K562 (cell line): ENCODE measurements at regions not wholly inside any gene's neighbourhood (a gene's known extent, or its start where the extent isn't known, plus 50 kb on each side); places are given as distances from the start of the nearest gene placed in this dataset.
A peak's percentile ranks its signal among the peaks of the same experiment; 100 is the strongest.

Experiments used
- ARNT ChIP-seq, 2 experiments: fragments of 450-650 bp; IDR thresholded peaks; 2 replicates each; pipeline ENCODE4 v1.6.1; 2016; ENCODE audit warnings: mild to moderate bottlenecking in 1 of 2
- HDAC8 ChIP-seq: fragments of 450-650 bp; IDR thresholded peaks from 2 replicates; pipeline ENCODE4 v1.6.1; 2016; ENCODE audit warnings: mild to moderate bottlenecking, missing genetic modification characterization, moderate library complexity, missing compliant biosample characterization
- HNRNPK ChIP-seq: fragments of 200-400 bp; formaldehyde crosslinking; IDR thresholded peaks from one replicate; pipeline ENCODE4 v1.6.1; 2018; ENCODE audit warnings: mild to moderate bottlenecking, low read depth, low read length; ENCODE audit not compliant: poor library complexity, severe bottlenecking
- JUNB ChIP-seq: fragments of 450-650 bp; formaldehyde crosslinking; conservative IDR thresholded peaks from 2 replicates; pipeline ENCODE4 v1.4.0; 2020; ENCODE audit warnings: mild to moderate bottlenecking
- KAT8 ChIP-seq: fragments of 450-650 bp; IDR thresholded peaks from 2 replicates; pipeline ENCODE4 v1.6.1; 2016; ENCODE audit warnings: low read depth, mild to moderate bottlenecking
- MEF2A ChIP-seq: IDR thresholded peaks from 2 replicates; pipeline ENCODE4 v1.6.1; 2011; ENCODE audit warnings: low read depth, mild to moderate bottlenecking, low read length, moderate library complexity; ENCODE audit not compliant: control insufficient read depth
- NCOA1 ChIP-seq: fragments of 450-650 bp; IDR thresholded peaks from 2 replicates; pipeline ENCODE4 v1.6.1; 2016; ENCODE audit warnings: low read depth
- SMARCA5 ChIP-seq: fragments of 450-650 bp; IDR thresholded peaks from 2 replicates; pipeline ENCODE4 v1.6.1; 2016
- SREBF1 ChIP-seq: fragments of 150-350 bp; IDR thresholded peaks from 2 replicates; pipeline ENCODE4 v1.6.1; 2014; ENCODE audit warnings: antibody characterized with exemption, low read depth, low read length, borderline replicate concordance
- ZNF551 ChIP-seq: fragments of 250-450 bp; sonication (Bioruptor Pico); IDR thresholded peaks from 2 replicates; pipeline ENCODE4 v1.5.0; 2021; ENCODE audit warnings: mild to moderate bottlenecking, moderate library complexity
- TF ChIP-seq, protein P1 (sequence below): fragments of 450-650 bp; IDR thresholded peaks from one replicate; pipeline ENCODE4 v1.6.1; 2018; ENCODE audit warnings: mild to moderate bottlenecking, moderate library complexity; ENCODE audit not compliant: partially characterized antibody
- TF ChIP-seq, protein P2 (sequence below): sonication (generic); formaldehyde crosslinking; IDR thresholded peaks from 2 replicates; pipeline ENCODE4 v1.8.1; 2022; ENCODE audit warnings: missing genetic modification reagents
- TF ChIP-seq, protein P3 (sequence below): fragments of 150-350 bp; IDR thresholded peaks from 2 replicates; pipeline ENCODE4 v1.6.1; 2014; ENCODE audit warnings: low read depth, mild to moderate bottlenecking, low read length, borderline replicate concordance
- TF ChIP-seq, protein P4 (sequence below): fragments of 450-650 bp; formaldehyde crosslinking; IDR thresholded peaks from 2 replicates; pipeline ENCODE4 v1.4.0; 2020; ENCODE audit warnings: mild to moderate bottlenecking, moderate library complexity
- TF ChIP-seq, protein P5 (sequence below): fragments of 200-800 bp; sonication (Bioruptor generic); IDR thresholded peaks from 2 replicates; pipeline ENCODE4 v1.6.1; 2016; ENCODE audit warnings: missing genetic modification characterization, missing compliant biosample characterization

DNA sequence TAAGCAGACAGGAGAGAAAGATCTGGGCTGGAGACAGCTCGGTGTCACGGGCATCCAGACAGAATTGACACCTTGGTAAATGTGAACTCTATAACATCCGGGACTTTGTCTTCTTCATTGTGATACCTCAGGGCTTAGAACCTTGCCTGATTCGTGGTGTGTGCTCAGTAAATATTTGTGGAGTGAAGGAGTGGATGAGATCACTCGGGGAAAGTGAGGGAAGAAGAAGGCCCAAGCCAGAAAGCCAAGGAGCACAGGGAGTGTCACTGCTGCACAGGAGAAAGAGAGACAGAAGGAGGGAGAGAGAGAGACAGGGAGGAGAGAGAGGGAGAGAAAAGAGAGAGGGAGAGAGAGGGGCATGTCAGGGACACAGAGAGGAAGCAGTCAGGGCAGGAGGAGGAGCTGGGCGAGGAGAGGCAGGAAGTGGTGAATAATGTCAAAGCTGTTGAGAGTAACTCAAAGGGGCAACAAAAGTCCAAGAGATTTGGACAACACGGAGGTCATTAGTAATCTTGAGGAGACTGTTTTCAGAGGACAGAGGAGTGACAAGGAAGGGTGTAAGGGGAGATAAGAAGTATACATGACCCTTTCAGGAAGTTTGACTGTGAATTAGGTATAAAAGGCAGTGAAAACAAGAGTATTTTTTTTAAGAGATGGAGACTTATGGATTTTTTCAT lies 141.6 kb upstream of the MAX start (continued):
- TF ChIP-seq, protein P1, sequence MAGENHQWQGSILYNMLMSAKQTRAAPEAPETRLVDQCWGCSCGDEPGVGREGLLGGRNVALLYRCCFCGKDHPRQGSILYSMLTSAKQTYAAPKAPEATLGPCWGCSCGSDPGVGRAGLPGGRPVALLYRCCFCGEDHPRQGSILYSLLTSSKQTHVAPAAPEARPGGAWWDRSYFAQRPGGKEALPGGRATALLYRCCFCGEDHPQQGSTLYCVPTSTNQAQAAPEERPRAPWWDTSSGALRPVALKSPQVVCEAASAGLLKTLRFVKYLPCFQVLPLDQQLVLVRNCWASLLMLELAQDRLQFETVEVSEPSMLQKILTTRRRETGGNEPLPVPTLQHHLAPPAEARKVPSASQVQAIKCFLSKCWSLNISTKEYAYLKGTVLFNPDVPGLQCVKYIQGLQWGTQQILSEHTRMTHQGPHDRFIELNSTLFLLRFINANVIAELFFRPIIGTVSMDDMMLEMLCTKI = no peak
- TF ChIP-seq, protein P2, sequence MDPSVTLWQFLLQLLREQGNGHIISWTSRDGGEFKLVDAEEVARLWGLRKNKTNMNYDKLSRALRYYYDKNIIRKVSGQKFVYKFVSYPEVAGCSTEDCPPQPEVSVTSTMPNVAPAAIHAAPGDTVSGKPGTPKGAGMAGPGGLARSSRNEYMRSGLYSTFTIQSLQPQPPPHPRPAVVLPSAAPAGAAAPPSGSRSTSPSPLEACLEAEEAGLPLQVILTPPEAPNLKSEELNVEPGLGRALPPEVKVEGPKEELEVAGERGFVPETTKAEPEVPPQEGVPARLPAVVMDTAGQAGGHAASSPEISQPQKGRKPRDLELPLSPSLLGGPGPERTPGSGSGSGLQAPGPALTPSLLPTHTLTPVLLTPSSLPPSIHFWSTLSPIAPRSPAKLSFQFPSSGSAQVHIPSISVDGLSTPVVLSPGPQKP (CRISPR knock-in tag) = no peak
- TF ChIP-seq, protein P3, sequence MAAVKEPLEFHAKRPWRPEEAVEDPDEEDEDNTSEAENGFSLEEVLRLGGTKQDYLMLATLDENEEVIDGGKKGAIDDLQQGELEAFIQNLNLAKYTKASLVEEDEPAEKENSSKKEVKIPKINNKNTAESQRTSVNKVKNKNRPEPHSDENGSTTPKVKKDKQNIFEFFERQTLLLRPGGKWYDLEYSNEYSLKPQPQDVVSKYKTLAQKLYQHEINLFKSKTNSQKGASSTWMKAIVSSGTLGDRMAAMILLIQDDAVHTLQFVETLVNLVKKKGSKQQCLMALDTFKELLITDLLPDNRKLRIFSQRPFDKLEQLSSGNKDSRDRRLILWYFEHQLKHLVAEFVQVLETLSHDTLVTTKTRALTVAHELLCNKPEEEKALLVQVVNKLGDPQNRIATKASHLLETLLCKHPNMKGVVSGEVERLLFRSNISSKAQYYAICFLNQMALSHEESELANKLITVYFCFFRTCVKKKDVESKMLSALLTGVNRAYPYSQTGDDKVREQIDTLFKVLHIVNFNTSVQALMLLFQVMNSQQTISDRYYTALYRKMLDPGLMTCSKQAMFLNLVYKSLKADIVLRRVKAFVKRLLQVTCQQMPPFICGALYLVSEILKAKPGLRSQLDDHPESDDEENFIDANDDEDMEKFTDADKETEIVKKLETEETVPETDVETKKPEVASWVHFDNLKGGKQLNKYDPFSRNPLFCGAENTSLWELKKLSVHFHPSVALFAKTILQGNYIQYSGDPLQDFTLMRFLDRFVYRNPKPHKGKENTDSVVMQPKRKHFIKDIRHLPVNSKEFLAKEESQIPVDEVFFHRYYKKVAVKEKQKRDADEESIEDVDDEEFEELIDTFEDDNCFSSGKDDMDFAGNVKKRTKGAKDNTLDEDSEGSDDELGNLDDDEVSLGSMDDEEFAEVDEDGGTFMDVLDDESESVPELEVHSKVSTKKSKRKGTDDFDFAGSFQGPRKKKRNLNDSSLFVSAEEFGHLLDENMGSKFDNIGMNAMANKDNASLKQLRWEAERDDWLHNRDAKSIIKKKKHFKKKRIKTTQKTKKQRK = no peak
- TF ChIP-seq, protein P4, sequence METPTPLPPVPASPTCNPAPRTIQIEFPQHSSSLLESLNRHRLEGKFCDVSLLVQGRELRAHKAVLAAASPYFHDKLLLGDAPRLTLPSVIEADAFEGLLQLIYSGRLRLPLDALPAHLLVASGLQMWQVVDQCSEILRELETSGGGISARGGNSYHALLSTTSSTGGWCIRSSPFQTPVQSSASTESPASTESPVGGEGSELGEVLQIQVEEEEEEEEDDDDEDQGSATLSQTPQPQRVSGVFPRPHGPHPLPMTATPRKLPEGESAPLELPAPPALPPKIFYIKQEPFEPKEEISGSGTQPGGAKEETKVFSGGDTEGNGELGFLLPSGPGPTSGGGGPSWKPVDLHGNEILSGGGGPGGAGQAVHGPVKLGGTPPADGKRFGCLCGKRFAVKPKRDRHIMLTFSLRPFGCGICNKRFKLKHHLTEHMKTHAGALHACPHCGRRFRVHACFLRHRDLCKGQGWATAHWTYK (CRISPR knock-in tag) = 0 out of 2 replicates have a peak, but pooled peaks have one; percentile 55
- TF ChIP-seq, protein P5, sequence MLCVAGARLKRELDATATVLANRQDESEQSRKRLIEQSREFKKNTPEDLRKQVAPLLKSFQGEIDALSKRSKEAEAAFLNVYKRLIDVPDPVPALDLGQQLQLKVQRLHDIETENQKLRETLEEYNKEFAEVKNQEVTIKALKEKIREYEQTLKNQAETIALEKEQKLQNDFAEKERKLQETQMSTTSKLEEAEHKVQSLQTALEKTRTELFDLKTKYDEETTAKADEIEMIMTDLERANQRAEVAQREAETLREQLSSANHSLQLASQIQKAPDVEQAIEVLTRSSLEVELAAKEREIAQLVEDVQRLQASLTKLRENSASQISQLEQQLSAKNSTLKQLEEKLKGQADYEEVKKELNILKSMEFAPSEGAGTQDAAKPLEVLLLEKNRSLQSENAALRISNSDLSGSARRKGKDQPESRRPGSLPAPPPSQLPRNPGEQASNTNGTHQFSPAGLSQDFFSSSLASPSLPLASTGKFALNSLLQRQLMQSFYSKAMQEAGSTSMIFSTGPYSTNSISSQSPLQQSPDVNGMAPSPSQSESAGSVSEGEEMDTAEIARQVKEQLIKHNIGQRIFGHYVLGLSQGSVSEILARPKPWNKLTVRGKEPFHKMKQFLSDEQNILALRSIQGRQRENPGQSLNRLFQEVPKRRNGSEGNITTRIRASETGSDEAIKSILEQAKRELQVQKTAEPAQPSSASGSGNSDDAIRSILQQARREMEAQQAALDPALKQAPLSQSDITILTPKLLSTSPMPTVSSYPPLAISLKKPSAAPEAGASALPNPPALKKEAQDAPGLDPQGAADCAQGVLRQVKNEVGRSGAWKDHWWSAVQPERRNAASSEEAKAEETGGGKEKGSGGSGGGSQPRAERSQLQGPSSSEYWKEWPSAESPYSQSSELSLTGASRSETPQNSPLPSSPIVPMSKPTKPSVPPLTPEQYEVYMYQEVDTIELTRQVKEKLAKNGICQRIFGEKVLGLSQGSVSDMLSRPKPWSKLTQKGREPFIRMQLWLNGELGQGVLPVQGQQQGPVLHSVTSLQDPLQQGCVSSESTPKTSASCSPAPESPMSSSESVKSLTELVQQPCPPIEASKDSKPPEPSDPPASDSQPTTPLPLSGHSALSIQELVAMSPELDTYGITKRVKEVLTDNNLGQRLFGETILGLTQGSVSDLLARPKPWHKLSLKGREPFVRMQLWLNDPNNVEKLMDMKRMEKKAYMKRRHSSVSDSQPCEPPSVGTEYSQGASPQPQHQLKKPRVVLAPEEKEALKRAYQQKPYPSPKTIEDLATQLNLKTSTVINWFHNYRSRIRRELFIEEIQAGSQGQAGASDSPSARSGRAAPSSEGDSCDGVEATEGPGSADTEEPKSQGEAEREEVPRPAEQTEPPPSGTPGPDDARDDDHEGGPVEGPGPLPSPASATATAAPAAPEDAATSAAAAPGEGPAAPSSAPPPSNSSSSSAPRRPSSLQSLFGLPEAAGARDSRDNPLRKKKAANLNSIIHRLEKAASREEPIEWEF (CRISPR knock-in tag) = no peak
- TF ChIP-seq JUNB (CRISPR knock-in tag) (no peak), HDAC8 (tag) (no peak), ZNF551 (CRISPR knock-in tag) (no peak), KAT8 (no peak), SREBF1 (no peak), ARNT (IDR thresholded peaks at IDR 0.05) (no peak), MEF2A (no peak), NCOA1 (no peak), HNRNPK (no peak), SMARCA5 (no peak)
